MM.1S (cell line): ENCODE measurements at regions not wholly inside any gene's neighbourhood (a gene's known extent, or its start where the extent isn't known, plus 50 kb on each side); places are given as distances from the start of the nearest gene placed in this dataset.

Experiments
- EZH2 ChIP-seq: fragments of 300-600 bp; sonication (generic); optimal IDR thresholded peaks from 2 replicates; pipeline ENCODE3; 2017; ENCODE audit warnings: low read depth, mild to moderate bottlenecking, antibody characterized with exemption, low read length, mixed read lengths
- EZH2phosphoT487 ChIP-seq: fragments of 300-600 bp; sonication (generic); IDR thresholded peaks from 2 replicates; pipeline ENCODE4 v1.6.1; 2018; ENCODE audit warnings: antibody characterized with exemption, low read length
- TF ChIP-seq, protein P1 (sequence below): fragments of 300-600 bp; sonication (generic); IDR thresholded peaks from 2 replicates; pipeline ENCODE4 v1.5.1; 2016; ENCODE audit warnings: antibody characterized with exemption, low read length, mixed read lengths

GRCh38 chr12:127284021-127284420 is 982.9 kb upstream of the TMEM132C start:
- TF ChIP-seq, protein P1, sequence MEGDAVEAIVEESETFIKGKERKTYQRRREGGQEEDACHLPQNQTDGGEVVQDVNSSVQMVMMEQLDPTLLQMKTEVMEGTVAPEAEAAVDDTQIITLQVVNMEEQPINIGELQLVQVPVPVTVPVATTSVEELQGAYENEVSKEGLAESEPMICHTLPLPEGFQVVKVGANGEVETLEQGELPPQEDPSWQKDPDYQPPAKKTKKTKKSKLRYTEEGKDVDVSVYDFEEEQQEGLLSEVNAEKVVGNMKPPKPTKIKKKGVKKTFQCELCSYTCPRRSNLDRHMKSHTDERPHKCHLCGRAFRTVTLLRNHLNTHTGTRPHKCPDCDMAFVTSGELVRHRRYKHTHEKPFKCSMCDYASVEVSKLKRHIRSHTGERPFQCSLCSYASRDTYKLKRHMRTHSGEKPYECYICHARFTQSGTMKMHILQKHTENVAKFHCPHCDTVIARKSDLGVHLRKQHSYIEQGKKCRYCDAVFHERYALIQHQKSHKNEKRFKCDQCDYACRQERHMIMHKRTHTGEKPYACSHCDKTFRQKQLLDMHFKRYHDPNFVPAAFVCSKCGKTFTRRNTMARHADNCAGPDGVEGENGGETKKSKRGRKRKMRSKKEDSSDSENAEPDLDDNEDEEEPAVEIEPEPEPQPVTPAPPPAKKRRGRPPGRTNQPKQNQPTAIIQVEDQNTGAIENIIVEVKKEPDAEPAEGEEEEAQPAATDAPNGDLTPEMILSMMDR, result no peak
- TF ChIP-seq EZH2 (no peak), EZH2phosphoT487 (no peak)
